ENCODE measurements at regions not wholly inside any gene's neighbourhood (a gene's known extent, or its start where the extent isn't known, plus 50 kb on each side); places are given as distances from the start of the nearest gene placed in this dataset.
A peak's percentile ranks its signal among the peaks of the same experiment; 100 is the strongest.

DNA sequence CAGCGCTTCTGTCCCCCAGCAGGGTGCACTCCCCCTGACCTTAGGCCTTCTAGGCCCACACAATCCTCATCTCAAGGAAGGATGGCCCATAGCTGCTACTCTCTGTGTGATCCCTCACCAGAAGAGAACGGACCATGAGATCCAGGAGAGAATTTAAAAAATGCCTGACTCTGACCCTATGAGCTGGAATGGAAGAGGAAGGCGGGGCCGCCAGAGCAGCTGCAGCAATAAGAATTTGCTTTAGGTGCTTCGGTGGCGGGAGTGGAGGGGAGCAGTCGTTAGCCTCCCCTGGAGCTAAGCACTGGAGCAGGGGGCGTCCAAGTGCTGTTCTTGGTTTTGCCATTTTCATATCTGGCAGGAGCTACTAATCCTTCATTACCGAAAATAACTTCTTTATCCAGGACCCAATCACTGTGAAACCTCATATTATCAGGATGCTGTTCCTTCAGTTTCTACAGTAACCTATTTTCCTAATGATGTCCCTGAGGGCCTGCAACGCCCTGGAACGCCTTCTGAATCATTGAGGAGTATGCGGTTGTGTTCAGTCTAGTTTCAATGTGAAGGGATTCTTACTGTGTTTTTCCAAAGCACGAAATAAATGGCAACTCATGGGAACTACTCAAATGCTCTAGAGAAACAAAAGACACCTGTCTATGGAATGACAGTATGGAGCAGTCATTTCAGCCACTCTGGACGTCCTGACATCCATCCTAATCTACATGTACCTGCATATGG is 105.1 kb upstream of the SIX2 start:
- no peak overlapping the region for H3K4me3 ChIP-seq (ENCODE audit: low read depth, low read length)
- FAIRE-seq (no peak), DNase-seq (ENCODE audit: low read depth) (no peak)
- no peaks in the 10 kb centered on the region for H3K27me3 ChIP-seq (ENCODE audit: control insufficient read depth, insufficient read depth, low read length)
- no peak for TF ChIP-seq CTCF (IDR thresholded peaks at IDR 0.05; ENCODE audit: insufficient read depth, low read length, severe bottlenecking)
- no peaks in the 10 kb centered on the region for H3K36me3 ChIP-seq (ENCODE audit: control insufficient read depth, insufficient read depth, low read length)

GRCh38 chr2:45112750-45113149 is 103.5 kb upstream of the SIX2 start:
- no peak for FAIRE-seq
- TF ChIP-seq CTCF (IDR thresholded peaks at IDR 0.05; ENCODE audit: insufficient read depth, low read length, severe bottlenecking), result no peak
- H3K4me3 ChIP-seq (ENCODE audit: low read depth, low read length), result no peak overlapping the region

DNA sequence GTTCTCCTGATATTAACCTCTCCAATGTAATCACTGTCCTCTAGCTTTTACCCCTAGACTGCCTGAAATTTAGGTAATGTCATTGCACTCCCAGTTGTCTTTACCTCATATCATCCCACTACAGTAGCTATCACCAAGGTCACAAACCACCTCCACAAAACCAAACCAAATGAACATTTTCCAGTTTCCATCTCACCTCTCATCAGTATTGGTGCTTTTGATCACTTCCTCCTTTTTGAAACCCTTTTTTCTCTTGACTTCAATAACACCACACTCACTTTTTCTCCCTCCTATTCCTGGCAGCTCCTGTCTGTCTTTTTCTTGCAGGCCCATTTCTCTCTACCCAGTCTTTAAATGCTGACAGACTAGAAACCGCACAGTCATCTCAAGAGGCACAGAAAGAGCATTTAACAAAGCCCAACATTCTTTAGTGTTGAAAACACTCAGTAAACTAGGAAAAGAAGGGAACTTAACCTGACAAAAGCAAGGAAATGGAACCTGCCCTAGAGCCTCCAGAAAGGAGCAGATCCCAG is 95.9 kb upstream of the SIX2 start:
- DNase-seq (ENCODE audit: low read depth) (peak; percentile 12), FAIRE-seq (no peak)
- H3K27me3 ChIP-seq (ENCODE audit: control insufficient read depth, insufficient read depth, low read length), result no peaks in the 10 kb centered on the region
- no peak for TF ChIP-seq CTCF (IDR thresholded peaks at IDR 0.05; ENCODE audit: insufficient read depth, low read length, severe bottlenecking)
- H3K4me3 ChIP-seq (ENCODE audit: low read depth, low read length), result no peak overlapping the region
- H3K36me3 ChIP-seq (ENCODE audit: control insufficient read depth, insufficient read depth, low read length), result no peaks in the 10 kb centered on the region

More at GRCh38 chr2:45112750-45113149, 103.5 kb upstream of the SIX2 start:
- Histone ChIP-seq H3K36me3 (ENCODE audit: control insufficient read depth, insufficient read depth, low read length) (no peaks in the 10 kb centered on the region), H3K27me3 (ENCODE audit: control insufficient read depth, insufficient read depth, low read length) (no peaks in the 10 kb centered on the region)
- no peak for DNase-seq (ENCODE audit: low read depth)

- no peak for DNase-seq (ENCODE audit: low read depth)
- Histone ChIP-seq H3K36me3 (ENCODE audit: control insufficient read depth, insufficient read depth, low read length) (no peaks in the 10 kb centered on the region), H3K4me3 (ENCODE audit: low read depth, low read length) (no peak overlapping the region), H3K27me3 (ENCODE audit: control insufficient read depth, insufficient read depth, low read length) (no peaks in the 10 kb centered on the region)
- no peak for FAIRE-seq
- TF ChIP-seq CTCF (IDR thresholded peaks at IDR 0.05; ENCODE audit: insufficient read depth, low read length, severe bottlenecking), result no peak
Measured at GRCh38 chr2:45104429-45104828, 95.2 kb upstream of the SIX2 start.

GRCh38 chr2:45103351-45104345 is 94.4 kb upstream of the SIX2 start:
- Histone ChIP-seq H3K36me3 (ENCODE audit: control insufficient read depth, insufficient read depth, low read length) (no peaks in the 10 kb centered on the region), H3K27me3 (ENCODE audit: control insufficient read depth, insufficient read depth, low read length) (no peaks in the 10 kb centered on the region), H3K4me3 (ENCODE audit: low read depth, low read length) (no peak overlapping the region)
- TF ChIP-seq CTCF (IDR thresholded peaks at IDR 0.05; ENCODE audit: insufficient read depth, low read length, severe bottlenecking), result no peak
- no peak for FAIRE-seq
- peak; percentile 22 for DNase-seq (ENCODE audit: low read depth)
